ENCODE measurements at regions not wholly inside any gene's neighbourhood (a gene's known extent, or its start where the extent isn't known, plus 50 kb on each side); places are given as distances from the start of the nearest gene placed in this dataset.

- H3K9me3 ChIP-seq = no peaks in the 10 kb centered on the region
- H3K27me3 ChIP-seq (replicated peaks in 1 of 2; ENCODE audit: control insufficient read depth in 2 of 2, extremely low read depth in 1 of 2, insufficient read depth in 2 of 2, low read length in 1 of 2) = peaks cover 0 to 4% of the 10 kb centered on the region in 2 experiments
- no CpG with 5 or more reads among the region's 3 CpGs for WGBS (ENCODE audit: insufficient coverage)
- H3K27ac Mint-ChIP-seq = no peak overlapping the region
- ChIA-PET POLR2A (no interaction called here), CTCF (no interaction called here)
- no peaks in the 10 kb centered on the region for H3K4me1 ChIP-seq (ENCODE audit: control insufficient read depth in 1 of 2, extremely low read depth in 1 of 2, insufficient read depth in 2 of 2, low read length in 2 of 2)
- peaks cover 3% of the 10 kb centered on the region for H3K36me3 Mint-ChIP-seq
- ATAC-seq (replicated peaks in 1 of 4) (no peak), DNase-seq (no peak)
- H3K4me1 Mint-ChIP-seq = no peaks in the 10 kb centered on the region
- H3K9me3 Mint-ChIP-seq = peaks cover 5 to 13% (median 5%) of the 10 kb centered on the region in 3 donors
- H3K4me3 Mint-ChIP-seq = no peak overlapping the region
- H3K27me3 Mint-ChIP-seq = peaks cover 0 to 4% of the 10 kb centered on the region in 2 donors
- no peak overlapping the region for H3K27ac ChIP-seq (ENCODE audit: low read length)
- no peak overlapping the region for H3K4me3 ChIP-seq (ENCODE audit: control insufficient read depth in 1 of 2, extremely low read depth in 1 of 2, low read length in 1 of 2)
- H3K36me3 ChIP-seq (ENCODE audit: control insufficient read depth in 2 of 2, extremely low read depth in 1 of 2, insufficient read depth in 1 of 2, low read length in 1 of 2) = no peaks in the 10 kb centered on the region
Measured at GRCh38 chr7:46004965-46005364, 83.9 kb upstream of the IGFBP3 start.

GRCh38 chr7:46003896-46004875 lies 83.1 kb upstream of the IGFBP3 start:
- H3K4me3 ChIP-seq (ENCODE audit: control insufficient read depth in 1 of 2, extremely low read depth in 1 of 2, low read length in 1 of 2) = no peak overlapping the region
- Mint-ChIP-seq H3K4me1 (no peaks in the 10 kb centered on the region), H3K27me3 (no peaks in the 10 kb centered on the region), H3K4me3 (no peak overlapping the region), H3K36me3 (no peaks in the 10 kb centered on the region), H3K9me3 (peaks cover 5 to 16% (median 7%) of the 10 kb centered on the region in 3 donors), H3K27ac (no peak overlapping the region)
- no peaks in the 10 kb centered on the region for H3K9me3 ChIP-seq
- peaks cover 0 to 4% of the 10 kb centered on the region in 2 experiments for H3K27me3 ChIP-seq (replicated peaks in 1 of 2; ENCODE audit: control insufficient read depth in 2 of 2, extremely low read depth in 1 of 2, insufficient read depth in 2 of 2, low read length in 1 of 2)
- ChIA-PET CTCF (no interaction called here), POLR2A (no interaction called here)
- no peak for DNase-seq
- no peaks in the 10 kb centered on the region for H3K36me3 ChIP-seq (ENCODE audit: control insufficient read depth in 2 of 2, extremely low read depth in 1 of 2, insufficient read depth in 1 of 2, low read length in 1 of 2)
- no peak for ATAC-seq (replicated peaks in 1 of 4)
- no peak overlapping the region for H3K27ac ChIP-seq (ENCODE audit: low read length)
- H3K4me1 ChIP-seq (ENCODE audit: control insufficient read depth in 1 of 2, extremely low read depth in 1 of 2, insufficient read depth in 2 of 2, low read length in 2 of 2) = no peaks in the 10 kb centered on the region
- WGBS (ENCODE audit: insufficient coverage) = 69% methylated on average over 4 of the region's 5 CpGs

- CTCF ChIA-PET = no interaction called here
- WGBS (ENCODE audit: insufficient coverage) = 80% methylated on average over 1 of the region's 2 CpGs
Measured at GRCh38 chr7:46003161-46003560, 82.1 kb upstream of the IGFBP3 start.

GRCh38 chr7:46000513-46000912 lies 79.4 kb upstream of the IGFBP3 start:
- Histone ChIP-seq H3K9me3 (no peaks in the 10 kb centered on the region), H3K36me3 (ENCODE audit: control insufficient read depth in 2 of 2, extremely low read depth in 1 of 2, insufficient read depth in 1 of 2, low read length in 1 of 2) (no peaks in the 10 kb centered on the region), H3K4me3 (ENCODE audit: control insufficient read depth in 1 of 2, extremely low read depth in 1 of 2, low read length in 1 of 2) (no peak overlapping the region), H3K4me1 (ENCODE audit: control insufficient read depth in 1 of 2, extremely low read depth in 1 of 2, insufficient read depth in 2 of 2, low read length in 2 of 2) (no peaks in the 10 kb centered on the region), H3K27ac (ENCODE audit: low read length) (no peak overlapping the region), H3K27me3 (replicated peaks in 1 of 2; ENCODE audit: control insufficient read depth in 2 of 2, extremely low read depth in 1 of 2, insufficient read depth in 2 of 2, low read length in 1 of 2) (no peaks in the 10 kb centered on the region)
- ChIA-PET CTCF (no interaction called here), POLR2A (no interaction called here)
- Mint-ChIP-seq H3K4me3 (no peak overlapping the region), H3K9me3 (peaks cover 12 to 46% (median 24%) of the 10 kb centered on the region in 3 donors), H3K27me3 (no peaks in the 10 kb centered on the region), H3K4me1 (no peaks in the 10 kb centered on the region), H3K36me3 (peaks cover 8% of the 10 kb centered on the region), H3K27ac (no peak overlapping the region)
- no peak for DNase-seq
- 100% methylated on average over 2 of the region's 7 CpGs for WGBS (ENCODE audit: insufficient coverage)
- no peak for ATAC-seq (replicated peaks in 1 of 4)

More at GRCh38 chr7:46003161-46003560, 82.1 kb upstream of the IGFBP3 start:
- Histone ChIP-seq H3K9me3 (no peaks in the 10 kb centered on the region), H3K4me3 (ENCODE audit: control insufficient read depth in 1 of 2, extremely low read depth in 1 of 2, low read length in 1 of 2) (no peak overlapping the region), H3K36me3 (ENCODE audit: control insufficient read depth in 2 of 2, extremely low read depth in 1 of 2, insufficient read depth in 1 of 2, low read length in 1 of 2) (no peaks in the 10 kb centered on the region), H3K27ac (ENCODE audit: low read length) (no peak overlapping the region), H3K27me3 (replicated peaks in 1 of 2; ENCODE audit: control insufficient read depth in 2 of 2, extremely low read depth in 1 of 2, insufficient read depth in 2 of 2, low read length in 1 of 2) (peaks cover 0 to 4% of the 10 kb centered on the region in 2 experiments), H3K4me1 (ENCODE audit: control insufficient read depth in 1 of 2, extremely low read depth in 1 of 2, insufficient read depth in 2 of 2, low read length in 2 of 2) (no peaks in the 10 kb centered on the region)
- Mint-ChIP-seq H3K4me3 (no peak overlapping the region), H3K27me3 (no peaks in the 10 kb centered on the region), H3K27ac (no peak overlapping the region), H3K36me3 (no peaks in the 10 kb centered on the region), H3K9me3 (peaks cover 5 to 25% (median 10%) of the 10 kb centered on the region in 3 donors), H3K4me1 (no peaks in the 10 kb centered on the region)
- no peak for ATAC-seq (replicated peaks in 1 of 4)
- POLR2A ChIA-PET = no interaction called here
- no peak for DNase-seq

- Histone ChIP-seq H3K4me1 (ENCODE audit: control insufficient read depth in 1 of 2, extremely low read depth in 1 of 2, insufficient read depth in 2 of 2, low read length in 2 of 2) (no peaks in the 10 kb centered on the region), H3K27me3 (replicated peaks in 1 of 2; ENCODE audit: control insufficient read depth in 2 of 2, extremely low read depth in 1 of 2, insufficient read depth in 2 of 2, low read length in 1 of 2) (no peaks in the 10 kb centered on the region), H3K9me3 (no peaks in the 10 kb centered on the region), H3K4me3 (ENCODE audit: control insufficient read depth in 1 of 2, extremely low read depth in 1 of 2, low read length in 1 of 2) (no peak overlapping the region), H3K36me3 (ENCODE audit: control insufficient read depth in 2 of 2, extremely low read depth in 1 of 2, insufficient read depth in 1 of 2, low read length in 1 of 2) (no peaks in the 10 kb centered on the region), H3K27ac (ENCODE audit: low read length) (no peak overlapping the region)
- 89% methylated on average over 1 of the region's 1 CpG for WGBS (ENCODE audit: insufficient coverage)
- peaks cover 13 to 50% (median 29%) of the 10 kb centered on the region in 3 donors for H3K9me3 Mint-ChIP-seq
- no peaks in the 10 kb centered on the region for H3K27me3 Mint-ChIP-seq
- H3K4me3 Mint-ChIP-seq = no peak overlapping the region
- POLR2A ChIA-PET = no interaction called here
- ATAC-seq (replicated peaks in 1 of 4) = no peak
- CTCF ChIA-PET = no interaction called here
- H3K36me3 Mint-ChIP-seq = peaks cover 10% of the 10 kb centered on the region
- H3K4me1 Mint-ChIP-seq = no peaks in the 10 kb centered on the region
- no peak for DNase-seq
- no peak overlapping the region for H3K27ac Mint-ChIP-seq
Measured at GRCh38 chr7:45999541-45999940, 78.5 kb upstream of the IGFBP3 start.

GRCh38 chr7:45998506-45998905 lies 77.4 kb upstream of the IGFBP3 start:
- no peak for ATAC-seq (replicated peaks in 1 of 4)
- H3K4me3 ChIP-seq (ENCODE audit: control insufficient read depth in 1 of 2, extremely low read depth in 1 of 2, low read length in 1 of 2) = no peak overlapping the region
- no peaks in the 10 kb centered on the region for H3K36me3 ChIP-seq (ENCODE audit: control insufficient read depth in 2 of 2, extremely low read depth in 1 of 2, insufficient read depth in 1 of 2, low read length in 1 of 2)
- CTCF ChIA-PET = no interaction called here
- Mint-ChIP-seq H3K36me3 (peaks cover 20% of the 10 kb centered on the region), H3K9me3 (peaks cover 9 to 59% (median 30%) of the 10 kb centered on the region in 3 donors), H3K27me3 (no peaks in the 10 kb centered on the region), H3K4me1 (no peaks in the 10 kb centered on the region), H3K27ac (no peak overlapping the region), H3K4me3 (no peak overlapping the region)
- H3K4me1 ChIP-seq (ENCODE audit: control insufficient read depth in 1 of 2, extremely low read depth in 1 of 2, insufficient read depth in 2 of 2, low read length in 2 of 2) = no peaks in the 10 kb centered on the region
- POLR2A ChIA-PET = no interaction called here
- no peaks in the 10 kb centered on the region for H3K27me3 ChIP-seq (replicated peaks in 1 of 2; ENCODE audit: control insufficient read depth in 2 of 2, extremely low read depth in 1 of 2, insufficient read depth in 2 of 2, low read length in 1 of 2)
- no peak overlapping the region for H3K27ac ChIP-seq (ENCODE audit: low read length)
- no peaks in the 10 kb centered on the region for H3K9me3 ChIP-seq
- WGBS (ENCODE audit: insufficient coverage) = no CpG with 5 or more reads among the region's 1 CpG
- DNase-seq = no peak

Data from T-cell (primary cell).